ENCODE measurements at regions not wholly inside any gene's neighbourhood (a gene's known extent, or its start where the extent isn't known, plus 50 kb on each side); places are given as distances from the start of the nearest gene placed in this dataset.
"Not testable (repeated sequence)": the region's sequence is repeated elsewhere in the genome, so short reads cannot be mapped to it uniquely, and the experiment has no call there.

- DNase-seq (ENCODE audit: low read depth in 4 of 4, low spot score in 3 of 4), result no peak
Observed at GRCh38 chr14:34053666-34054065, 102.8 kb upstream of the EGLN3 start.

- no peak for DNase-seq (ENCODE audit: low read depth in 4 of 4, low spot score in 3 of 4)
Observed at GRCh38 chr14:34052658-34053014, 101.8 kb upstream of the EGLN3 start.

GRCh38 chr14:34051966-34052657 is 101.2 kb upstream of the EGLN3 start:
- DNase-seq (ENCODE audit: low read depth in 4 of 4, low spot score in 3 of 4), result no peak

- no peak for DNase-seq (ENCODE audit: low read depth in 4 of 4, low spot score in 3 of 4)
Observed at GRCh38 chr14:34050606-34051005, 99.7 kb upstream of the EGLN3 start.

GRCh38 chr14:34049790-34050189 is 98.9 kb upstream of the EGLN3 start:
- no peak for DNase-seq (ENCODE audit: low read depth in 4 of 4, low spot score in 3 of 4)

GRCh38 chr14:34049187-34049586 is 98.3 kb upstream of the EGLN3 start:
- DNase-seq (ENCODE audit: low read depth in 4 of 4, low spot score in 3 of 4), result not testable (repeated sequence)

- no peak for DNase-seq (ENCODE audit: low read depth in 4 of 4, low spot score in 3 of 4)
Observed at GRCh38 chr14:34046799-34047520, 96.1 kb upstream of the EGLN3 start.

GRCh38 chr14:34044666-34045306 is 93.9 kb upstream of the EGLN3 start:
- DNase-seq (ENCODE audit: low read depth in 4 of 4, low spot score in 3 of 4), result no peak

GRCh38 chr14:34044373-34044637 is 93.4 kb upstream of the EGLN3 start:
- DNase-seq (ENCODE audit: low read depth in 4 of 4, low spot score in 3 of 4), result no peak

GRCh38 chr14:34043627-34044372 is 92.9 kb upstream of the EGLN3 start:
- no peak for DNase-seq (ENCODE audit: low read depth in 4 of 4, low spot score in 3 of 4)

GRCh38 chr14:34041220-34041619 is 90.3 kb upstream of the EGLN3 start:
- no peak for DNase-seq (ENCODE audit: low read depth in 4 of 4, low spot score in 3 of 4)

GRCh38 chr14:34040766-34041165 is 89.9 kb upstream of the EGLN3 start:
- no peak for DNase-seq (ENCODE audit: low read depth in 4 of 4, low spot score in 3 of 4)

- no peak for DNase-seq (ENCODE audit: low read depth in 4 of 4, low spot score in 3 of 4)
Observed at GRCh38 chr14:34039428-34040047, 88.7 kb upstream of the EGLN3 start.

- no peak for DNase-seq (ENCODE audit: low read depth in 4 of 4, low spot score in 3 of 4)
Observed at GRCh38 chr14:34038358-34039057, 87.6 kb upstream of the EGLN3 start.

- no peak for DNase-seq (ENCODE audit: low read depth in 4 of 4, low spot score in 3 of 4)
Observed at GRCh38 chr14:34036319-34036766, 85.5 kb upstream of the EGLN3 start.

GRCh38 chr14:34035934-34036250 is 85.0 kb upstream of the EGLN3 start:
- no peak for DNase-seq (ENCODE audit: low read depth in 4 of 4, low spot score in 3 of 4)

GRCh38 chr14:34035177-34035933 is 84.5 kb upstream of the EGLN3 start:
- no peak for DNase-seq (ENCODE audit: low read depth in 4 of 4, low spot score in 3 of 4)

- no peak for DNase-seq (ENCODE audit: low read depth in 4 of 4, low spot score in 3 of 4)
Observed at GRCh38 chr14:34034447-34035176, 83.7 kb upstream of the EGLN3 start.

GRCh38 chr14:34032720-34033119 is 81.8 kb upstream of the EGLN3 start:
- no peak for DNase-seq (ENCODE audit: low read depth in 4 of 4, low spot score in 3 of 4)
